CD4-positive, alpha-beta T cell treated with Interleukin-4 for 1 hour (primary cell): ENCODE measurements at regions not wholly inside any gene's neighbourhood (a gene's known extent, or its start where the extent isn't known, plus 50 kb on each side); places are given as distances from the start of the nearest gene placed in this dataset.
A peak's percentile ranks its signal among the peaks of the same experiment; 100 is the strongest.

Experiments
- DNase-seq, 2 donors: peaks; one replicate each; pipeline ENCODE4 v3.0.0-alpha.2; 2020 to 2022

- DNase-seq, result no peak
Measured at GRCh38 chr13:29948791-29949190, 98.4 kb upstream of the UBL3 start.

GRCh38 chr13:29948244-29948643, 97.8 kb upstream of the UBL3 start:
- no peak for DNase-seq

GRCh38 chr13:29947839-29948238, 97.4 kb upstream of the UBL3 start:
- no peak for DNase-seq

- no peak for DNase-seq
Measured at GRCh38 chr13:29946093-29946492, 95.7 kb upstream of the UBL3 start.

- no peak for DNase-seq
Measured at GRCh38 chr13:29943686-29944085, 93.3 kb upstream of the UBL3 start.

GRCh38 chr13:29943273-29943672, 92.9 kb upstream of the UBL3 start:
- no peak for DNase-seq

DNA sequence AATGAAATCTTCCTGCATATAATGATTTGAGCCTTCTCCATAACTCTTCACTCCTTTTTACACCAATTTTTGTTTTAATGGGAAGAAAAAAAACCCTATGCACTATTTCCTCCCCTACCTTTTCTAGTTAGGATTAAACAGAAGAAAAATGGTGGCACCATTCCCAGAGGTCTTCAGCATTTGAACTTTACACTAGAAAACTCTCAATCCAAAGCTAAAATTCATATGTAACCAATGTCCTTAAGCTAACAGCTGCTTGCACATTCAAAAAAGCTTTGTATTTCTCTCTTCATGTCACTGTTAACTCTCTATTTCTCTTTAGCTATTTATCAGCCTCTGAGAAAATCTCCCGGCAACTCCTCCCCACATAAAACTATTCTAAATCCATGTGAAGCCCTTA, 90.3 kb upstream of the UBL3 start:
- DNase-seq, result no peak

DNA sequence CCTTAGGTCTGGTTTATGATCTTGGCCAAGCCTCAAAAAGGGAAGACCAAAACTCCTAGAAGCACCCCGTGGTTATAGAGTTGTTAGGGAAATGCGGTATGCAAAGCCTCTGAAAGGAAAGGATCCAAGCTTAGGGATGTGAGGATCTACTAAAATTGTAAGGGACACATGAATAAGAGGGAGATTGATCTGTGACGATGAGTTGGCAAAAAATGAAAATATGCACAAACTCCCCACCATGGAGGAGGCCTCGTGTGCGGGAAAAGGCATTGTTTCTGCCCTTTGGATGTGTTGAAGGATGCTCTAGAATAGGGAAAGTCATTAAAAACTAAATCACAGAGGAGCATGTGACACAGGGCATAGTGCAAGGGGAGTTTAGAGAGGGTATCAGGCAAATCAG, 88.7 kb upstream of the UBL3 start:
- DNase-seq, result no peak

GRCh38 chr13:29937841-29938240, 87.4 kb upstream of the UBL3 start:
- DNase-seq, result peak; percentile 28 to 63

DNA sequence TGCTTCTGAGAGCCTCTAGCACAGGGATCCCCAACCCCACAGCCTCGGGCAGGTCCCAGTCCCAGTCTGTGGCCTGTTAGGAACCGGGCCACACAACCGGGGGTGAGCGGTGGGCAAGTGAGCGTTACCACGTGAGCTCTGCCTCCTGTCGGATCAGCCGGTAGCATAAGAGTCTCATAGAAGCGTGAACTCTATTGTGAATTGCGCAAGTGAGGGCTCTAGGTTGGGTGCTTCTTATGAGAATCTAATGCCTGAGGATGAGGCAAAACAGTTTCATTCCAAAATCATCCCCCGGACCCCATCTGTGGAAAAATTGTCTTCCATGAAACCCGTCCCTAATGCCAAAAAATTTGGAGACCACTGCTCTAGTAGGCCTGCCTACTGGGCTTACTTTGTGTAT, 87.0 kb upstream of the UBL3 start:
- no peak for DNase-seq

GRCh38 chr13:29936956-29937355, 86.5 kb upstream of the UBL3 start:
- DNase-seq, result peak in 1 of 2 donors; percentile 40

DNA sequence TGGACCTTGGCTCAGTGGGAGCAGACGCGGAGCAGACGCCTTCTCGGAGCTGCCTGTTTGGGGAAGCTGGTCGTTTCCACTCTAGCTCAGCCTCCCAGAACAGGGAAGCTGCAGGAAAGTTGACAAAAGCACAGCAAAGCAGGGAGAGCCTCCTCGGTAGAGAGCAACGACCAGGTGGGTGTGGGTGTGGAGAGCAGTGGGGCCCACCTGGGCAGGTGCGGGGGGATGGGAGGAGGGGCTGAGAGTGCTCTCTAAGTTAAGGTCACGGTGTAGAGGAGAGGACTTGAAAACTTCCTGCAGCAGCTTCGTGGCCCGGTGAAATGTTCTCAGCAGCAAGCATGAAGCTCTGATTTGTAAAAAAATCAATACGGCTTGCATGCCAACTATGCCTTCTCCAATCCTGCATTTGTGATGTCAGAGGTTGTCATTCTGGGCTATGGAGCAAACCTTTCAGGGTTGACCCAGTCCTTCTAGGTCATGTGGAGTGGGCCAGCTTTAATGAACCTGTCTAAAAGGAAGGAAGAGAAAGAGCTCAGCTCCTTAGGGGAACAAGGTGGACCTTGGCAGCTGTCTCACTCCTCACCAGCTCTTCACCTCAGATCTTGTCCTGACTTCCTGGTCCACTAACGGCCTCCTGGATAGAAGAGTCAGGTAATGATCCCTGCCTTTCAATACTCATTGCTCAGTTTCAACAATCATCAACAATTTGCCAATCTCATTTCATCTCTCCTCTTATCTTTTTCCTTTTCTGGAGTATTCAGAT, 85.8 kb upstream of the UBL3 start:
- peak in 1 of 2 donors; percentile 29 for DNase-seq

DNA sequence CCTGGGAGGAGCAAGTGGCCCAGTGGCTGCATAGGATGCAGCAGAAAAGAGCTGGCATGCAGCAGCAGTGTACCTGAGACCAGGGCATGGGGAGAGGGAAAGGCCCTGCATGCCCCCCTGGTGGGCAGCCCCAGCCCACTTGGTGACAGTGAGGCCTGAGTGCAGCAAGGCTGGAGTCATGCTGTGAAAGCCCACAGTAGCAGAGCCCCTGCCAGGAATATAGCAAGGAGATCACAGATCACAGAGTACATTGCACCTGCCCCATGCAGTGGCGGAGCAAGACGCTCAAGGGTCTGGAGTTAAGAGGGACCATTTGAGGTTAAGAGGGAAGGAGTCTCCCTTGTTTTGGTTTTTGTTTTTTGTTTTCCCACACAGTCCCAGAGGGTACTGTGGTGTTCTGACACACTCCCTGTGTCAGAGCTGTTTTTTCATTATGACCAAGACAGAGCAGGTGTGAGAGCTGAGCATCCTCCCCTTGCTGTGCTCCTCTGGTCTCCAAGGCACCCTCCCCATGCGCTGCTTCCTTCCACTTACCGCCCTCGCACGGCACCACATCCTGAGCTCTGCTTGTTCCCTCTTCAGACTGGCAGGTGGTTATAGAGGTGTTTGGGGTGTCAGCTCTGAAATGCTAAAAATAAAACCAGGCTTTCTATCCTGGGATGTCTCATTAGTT, 85.0 kb upstream of the UBL3 start:
- DNase-seq, result peak; percentile 69 to 76

- DNase-seq, result peak in 1 of 2 donors; percentile 4
Measured at GRCh38 chr13:29934531-29935308, 84.3 kb upstream of the UBL3 start.

- DNase-seq, result no peak
Measured at GRCh38 chr13:29933401-29933800, 83.0 kb upstream of the UBL3 start.

DNA sequence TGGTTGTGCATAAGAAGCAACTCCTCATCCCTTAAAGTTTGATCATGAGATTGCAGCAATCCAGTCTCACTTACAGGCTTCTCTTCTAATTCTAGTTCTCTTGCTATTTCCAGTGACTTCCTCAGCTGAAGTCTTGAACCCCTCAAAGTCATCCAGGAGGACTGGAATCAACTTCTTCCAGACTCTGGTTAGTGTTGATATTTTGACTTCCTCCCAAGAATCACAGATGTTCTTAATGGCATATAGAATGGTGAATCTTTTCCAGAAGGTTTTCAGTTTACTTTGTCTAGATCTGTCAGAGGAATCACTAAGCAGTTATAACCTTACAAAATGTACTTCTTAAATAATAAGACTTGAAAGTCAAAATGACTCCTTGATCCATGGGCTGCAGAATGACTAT, 81.3 kb upstream of the UBL3 start:
- DNase-seq, result no peak

DNA sequence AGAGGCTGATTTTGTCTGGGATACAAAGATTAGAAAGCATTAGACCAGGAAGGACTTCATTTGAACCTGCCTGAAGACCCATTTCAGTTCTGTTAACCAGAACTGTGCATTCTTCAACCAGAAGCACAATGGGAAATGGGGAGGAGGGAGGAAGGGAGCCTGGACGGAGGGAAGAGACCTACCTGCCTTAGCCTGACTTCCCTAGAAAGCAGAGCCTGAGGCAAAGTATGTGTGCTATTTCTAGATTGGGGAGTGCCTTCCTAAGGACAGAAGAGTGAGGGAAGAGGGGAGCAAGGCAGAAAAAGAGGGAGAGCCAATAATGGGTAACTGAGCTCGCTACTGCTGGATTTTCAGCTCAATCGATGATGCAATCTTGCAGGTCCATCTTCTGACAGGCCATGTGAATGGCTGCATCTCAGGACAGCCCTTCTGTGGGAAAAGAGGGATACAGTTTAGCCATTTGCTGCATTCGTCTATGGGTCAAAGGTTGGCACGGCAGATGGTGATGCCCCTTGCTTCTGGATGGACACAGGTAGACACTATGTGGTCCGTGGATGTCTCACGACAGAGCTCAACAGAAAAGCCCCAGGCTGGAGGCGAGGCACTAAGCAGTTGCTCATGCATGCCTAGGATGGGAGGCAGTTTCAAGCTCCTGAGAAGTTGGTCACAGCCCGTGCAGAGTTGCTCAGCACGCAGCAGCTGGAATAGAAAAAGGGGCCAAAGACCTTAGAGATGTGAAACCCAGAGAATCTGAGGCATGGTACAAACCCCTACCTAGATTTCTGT, 78.8 kb upstream of the UBL3 start:
- no peak for DNase-seq

DNA sequence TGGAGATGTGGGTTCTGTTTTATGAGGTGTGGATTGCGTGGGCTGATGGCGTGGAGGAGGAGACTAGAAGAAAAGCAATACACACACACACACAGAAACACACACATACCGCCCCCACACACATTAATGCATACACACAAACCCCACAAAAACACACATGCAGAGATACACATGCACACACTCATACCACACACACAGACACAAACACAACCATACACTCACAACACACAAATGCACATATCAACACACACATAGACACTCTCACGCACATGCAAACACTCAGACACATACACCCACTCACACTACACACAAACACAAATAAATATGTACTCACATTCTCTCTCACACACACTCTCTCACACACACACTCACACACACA, 75.7 kb upstream of the UBL3 start:
- no peak for DNase-seq

DNA sequence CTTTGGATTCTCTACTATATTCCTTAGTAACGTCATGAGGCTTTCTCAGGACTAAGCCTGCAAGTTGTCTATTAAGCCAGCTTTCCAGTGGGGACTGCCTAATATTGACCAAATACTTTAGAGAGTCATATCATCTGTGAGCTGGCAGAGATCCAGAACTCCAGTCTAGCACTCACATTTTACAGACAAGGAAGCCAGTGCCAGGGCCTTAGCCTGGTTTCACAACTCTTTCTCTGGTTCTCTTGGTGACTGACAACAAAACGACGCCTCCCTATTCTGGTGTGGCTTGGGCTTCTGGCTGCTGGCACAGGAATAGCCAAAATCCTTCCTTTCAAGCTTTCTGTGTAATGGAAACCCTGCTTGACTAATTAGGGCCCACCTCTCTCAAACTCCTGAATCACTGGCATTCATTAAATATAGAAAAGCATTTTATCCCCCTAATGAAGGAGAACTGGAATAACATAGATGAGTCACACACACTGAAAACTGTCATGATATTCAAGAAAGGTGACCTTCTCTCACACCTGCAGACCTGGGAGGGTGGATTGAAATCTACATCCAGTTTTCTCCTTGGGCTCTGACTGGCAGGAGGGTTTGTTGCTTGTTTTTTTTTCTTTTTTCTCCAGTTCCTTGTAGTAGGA, 75.2 kb upstream of the UBL3 start:
- no peak for DNase-seq

GRCh38 chr13:29924482-29925350, 74.3 kb upstream of the UBL3 start:
- DNase-seq, result no peak
